SIG-M5 treated with dmso at 0.1 percent for 504 hours (cell line): ENCODE measurements at regions not wholly inside any gene's neighbourhood (a gene's known extent, or its start where the extent isn't known, plus 50 kb on each side); places are given as distances from the start of the nearest gene placed in this dataset.

Experiments
- DNase-seq: peaks from one replicate; lab custom pipeline; 2025; ENCODE audit not compliant: unreplicated experiment; lab: John Stamatoyannopoulos, UW

DNA sequence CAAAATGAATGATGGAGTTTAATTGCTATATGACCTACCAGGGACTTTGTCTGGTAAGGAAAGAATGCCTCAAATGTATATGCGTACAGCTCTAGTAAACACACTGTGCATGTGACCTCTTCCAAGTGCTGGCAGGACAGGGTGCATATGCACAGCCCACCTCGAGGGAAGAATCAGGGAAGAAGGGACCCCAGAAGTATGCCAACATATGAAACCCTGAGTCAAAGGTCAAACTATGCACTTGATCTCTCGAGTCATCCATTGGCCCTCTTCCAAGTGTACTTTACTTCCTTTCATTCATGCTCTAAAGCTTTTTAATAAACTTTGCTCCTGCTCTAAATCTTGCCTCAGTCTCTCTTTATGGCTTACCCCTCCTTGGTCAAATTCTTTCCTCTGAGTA, 804.6 kb upstream of the COX7C start:
- DNase-seq, result no peak

DNA sequence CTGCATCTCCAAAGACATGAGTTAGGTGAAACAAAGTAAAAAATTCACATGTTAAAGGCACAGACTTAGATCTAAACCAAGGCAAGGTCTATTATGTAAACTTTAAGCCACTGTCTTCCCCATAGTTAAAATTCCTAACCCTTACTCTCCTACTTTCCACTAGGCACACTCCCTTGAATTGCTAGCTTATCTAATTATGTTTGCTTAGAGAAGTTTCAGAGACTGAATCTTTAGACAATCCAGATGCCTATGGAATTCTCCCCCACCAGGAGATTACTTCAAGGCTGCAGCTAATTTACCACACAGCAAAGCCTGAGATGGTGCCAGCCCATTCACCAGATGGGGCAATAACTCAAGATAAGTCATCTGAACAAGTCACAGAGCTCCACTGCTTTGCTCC, 803.1 kb upstream of the COX7C start:
- no peak for DNase-seq

DNA sequence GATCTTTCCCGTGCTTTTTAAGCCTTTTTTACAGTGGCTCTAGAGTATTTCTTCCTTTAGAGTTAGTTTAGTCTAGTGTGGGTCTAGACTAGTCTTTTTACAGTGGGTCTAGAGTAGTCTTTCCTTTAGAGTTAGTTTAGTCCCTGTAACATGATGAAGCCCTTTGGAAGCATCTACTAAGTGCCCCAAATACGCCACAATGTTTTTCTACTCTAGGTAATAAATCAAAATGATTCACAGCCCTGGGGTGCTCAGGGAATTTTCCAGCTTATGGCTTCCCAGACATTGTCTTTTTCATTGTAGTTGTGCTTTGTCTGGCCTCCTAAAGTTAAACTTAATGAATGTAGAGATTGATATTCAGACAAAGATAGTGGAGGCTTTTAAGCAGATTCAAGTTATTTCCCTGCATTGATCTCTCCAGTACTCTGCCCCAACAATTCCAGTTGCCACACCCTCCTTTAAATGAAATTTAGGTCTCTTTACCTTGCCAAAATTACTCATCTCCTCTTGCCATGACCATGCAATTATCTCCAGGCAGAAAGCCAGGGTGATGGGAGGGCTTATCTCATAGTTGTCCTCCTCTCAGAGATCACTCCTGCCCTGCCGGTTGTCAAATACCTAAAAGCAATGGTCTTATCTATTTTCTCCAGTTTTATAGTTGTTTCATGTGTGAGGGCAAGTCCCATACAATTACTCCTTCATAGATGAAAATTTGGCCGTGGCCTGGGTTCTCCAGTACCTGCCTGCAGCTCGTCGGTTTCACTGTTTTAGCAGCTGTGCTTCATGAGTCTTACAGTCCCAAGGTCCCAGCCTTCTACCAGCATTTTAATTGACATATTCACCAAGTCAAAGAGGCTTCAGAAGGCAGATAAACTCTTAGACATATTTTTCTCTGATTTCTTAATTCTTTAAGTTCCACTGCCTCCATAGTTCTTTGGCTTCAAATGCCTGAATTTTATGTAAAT, 794.0 kb upstream of the COX7C start:
- DNase-seq, result no peak

DNA sequence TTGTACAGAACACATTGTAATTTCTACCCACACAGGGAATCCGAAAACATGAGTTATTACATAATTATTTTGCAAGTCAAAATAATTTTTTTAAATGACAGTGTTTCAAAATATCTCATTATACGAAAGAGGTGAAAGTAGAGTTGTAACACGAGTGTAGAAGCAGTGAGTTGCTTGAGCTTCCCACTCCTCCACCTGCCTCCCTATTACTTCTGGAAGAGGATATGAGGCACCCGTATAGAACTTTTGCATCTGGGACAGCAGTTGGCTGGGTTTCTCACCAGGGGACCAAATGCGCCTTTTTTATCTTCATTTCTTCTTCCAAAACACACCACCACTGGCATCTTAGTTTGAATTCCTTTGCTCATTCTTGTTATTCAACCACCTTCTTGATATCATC, 779.0 kb upstream of the COX7C start:
- DNase-seq, result no peak

DNA sequence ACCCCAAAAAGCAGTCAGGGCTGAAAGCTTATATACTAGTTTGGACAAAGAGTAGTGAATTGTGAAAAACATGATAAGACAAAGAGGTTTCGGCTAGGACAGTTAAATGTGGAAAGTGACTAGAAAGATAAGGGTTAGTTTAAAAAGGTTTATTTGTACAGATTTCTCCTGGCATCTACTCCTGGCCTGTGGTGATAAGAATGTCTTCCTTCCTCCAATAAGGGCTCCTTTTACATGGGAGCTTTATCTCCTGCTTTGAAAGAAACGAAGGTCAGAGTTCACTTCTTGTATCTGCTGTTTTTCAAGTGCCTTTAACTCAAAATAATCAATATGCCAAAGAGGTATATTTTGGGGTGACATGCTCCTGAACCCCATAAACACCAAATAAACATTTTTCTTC, 776.1 kb upstream of the COX7C start:
- DNase-seq, result no peak

DNA sequence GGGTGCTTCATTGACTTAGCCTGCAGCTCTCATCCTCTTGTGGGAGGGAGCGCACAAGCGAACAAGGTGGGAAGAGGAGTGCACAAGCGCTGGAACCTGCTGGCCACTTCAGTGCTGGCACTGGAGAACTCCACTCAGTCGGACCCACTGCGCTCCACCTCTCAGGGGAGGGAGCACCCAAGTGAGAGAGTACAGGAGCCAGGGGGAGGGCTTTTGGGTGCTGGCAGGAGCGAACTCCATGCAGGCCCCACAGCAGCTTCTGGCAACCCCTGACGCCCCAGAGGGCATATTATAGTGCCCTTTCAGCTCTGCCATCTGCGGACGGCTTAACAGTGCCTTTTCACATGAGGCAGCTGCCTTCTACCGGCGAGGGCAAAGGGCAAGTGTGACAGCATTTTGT, 774.2 kb upstream of the COX7C start:
- DNase-seq, result no peak

DNA sequence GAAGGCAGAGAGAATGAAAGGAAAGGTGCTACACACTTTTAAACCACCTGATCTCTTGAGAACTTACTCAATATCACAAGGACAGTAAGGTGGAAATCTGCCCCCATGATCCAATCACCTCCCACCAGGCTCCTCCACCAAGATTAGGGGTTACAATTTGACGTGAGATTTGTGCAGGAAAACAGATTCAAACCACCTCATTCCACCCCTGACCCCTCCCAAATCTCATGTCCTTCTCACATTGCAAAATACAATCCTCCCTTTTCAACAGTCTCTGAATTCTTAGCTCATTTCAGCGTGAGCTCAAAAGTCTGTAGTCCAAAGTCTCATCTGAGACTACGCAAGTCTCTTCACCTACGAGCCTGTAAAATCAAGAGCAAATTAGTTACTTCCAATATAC, 768.3 kb upstream of the COX7C start:
- DNase-seq, result no peak

DNA sequence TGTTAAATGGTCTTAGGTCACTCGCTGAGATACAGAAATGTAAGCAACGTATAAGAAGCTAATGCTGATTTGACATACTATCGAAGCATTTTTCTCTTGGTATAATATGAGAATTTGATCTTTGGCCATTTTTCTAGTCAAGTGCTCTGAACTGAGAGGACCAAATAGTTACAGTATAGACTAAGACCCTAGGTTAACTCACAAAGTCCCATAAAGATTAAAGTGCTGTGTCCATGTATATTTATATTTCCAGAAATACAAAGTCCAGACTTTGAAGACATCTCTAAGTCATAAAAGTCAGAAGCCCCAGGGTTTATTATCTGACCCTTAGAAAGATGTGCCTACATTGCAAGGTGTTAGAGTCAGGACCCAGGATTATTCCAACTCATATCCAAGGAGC, 752.4 kb upstream of the COX7C start:
- DNase-seq, result no peak

DNA sequence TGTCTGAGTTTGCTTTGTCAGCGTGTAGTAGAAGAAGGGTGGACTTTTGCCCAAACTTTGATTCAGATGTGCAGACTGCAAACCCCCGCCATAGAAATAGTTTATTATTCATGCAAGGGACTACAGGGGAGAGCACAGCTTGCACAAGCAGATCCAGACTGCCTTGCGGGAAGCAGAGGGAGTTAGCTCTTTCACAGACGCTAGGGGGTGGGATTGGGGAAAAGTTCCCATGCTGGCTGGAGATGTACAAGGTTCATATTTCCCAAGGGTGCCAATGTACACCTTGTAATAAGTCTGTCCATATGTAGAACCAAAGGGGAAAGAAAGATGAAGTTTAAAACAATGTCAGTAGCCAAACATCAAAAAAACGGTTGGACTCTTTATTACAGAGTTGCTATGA, 749.7 kb upstream of the COX7C start:
- no peak for DNase-seq

DNA sequence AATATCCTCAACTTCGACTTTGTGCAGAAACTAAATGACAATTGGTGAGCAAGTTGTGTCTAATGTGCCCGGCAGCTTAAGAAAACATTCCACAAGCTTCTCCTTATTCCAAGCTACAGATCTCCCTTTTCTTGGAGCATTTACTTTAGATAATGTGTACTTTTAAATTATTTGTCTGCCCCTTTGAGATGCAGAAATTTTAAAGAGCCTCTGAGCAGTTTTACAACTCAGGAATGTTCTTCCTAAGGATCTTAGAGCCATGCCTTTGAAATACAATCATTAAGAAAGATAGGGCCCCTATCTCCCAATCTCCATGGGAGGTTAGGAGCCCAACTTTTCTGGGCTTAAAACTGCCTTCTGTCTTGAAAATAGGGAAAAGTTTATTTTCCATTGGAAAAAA, 723.7 kb upstream of the COX7C start:
- DNase-seq, result no peak

DNA sequence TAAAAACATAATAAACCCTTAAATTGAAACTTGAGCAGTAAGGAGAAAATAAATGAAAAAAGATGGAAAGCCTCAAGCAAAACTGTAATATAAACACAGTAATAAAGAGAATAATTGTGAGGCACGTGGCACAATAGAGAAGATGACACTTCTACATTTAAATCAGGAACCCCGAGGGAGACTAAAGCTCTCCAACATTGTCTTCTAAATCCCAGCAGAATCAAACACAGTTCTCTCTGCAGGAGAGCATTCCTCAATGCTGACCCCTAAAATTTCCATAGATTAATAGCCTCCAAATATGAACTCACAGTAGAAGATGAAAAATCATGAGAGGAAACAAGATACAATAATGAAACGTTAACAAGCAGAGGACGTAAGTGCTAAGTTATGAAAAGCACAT, 721.2 kb upstream of the COX7C start:
- no peak for DNase-seq

DNA sequence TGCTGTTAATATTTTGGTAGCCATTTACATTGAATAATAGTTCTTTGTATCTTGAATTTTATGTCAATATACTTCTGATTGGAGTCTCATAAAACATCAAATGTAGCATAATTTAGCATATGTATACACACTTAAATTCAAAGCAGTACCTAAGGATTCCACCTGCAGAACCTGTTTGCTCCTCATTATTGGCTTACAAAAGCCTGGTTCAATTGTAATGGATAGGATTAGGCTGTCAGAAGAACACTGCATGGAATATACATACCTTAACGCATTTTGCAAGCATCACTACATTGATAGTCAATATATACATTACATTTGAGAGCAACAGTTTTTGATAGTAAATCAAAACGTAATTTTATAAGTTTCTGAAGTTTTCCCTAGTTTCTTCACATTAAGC, 711.3 kb upstream of the COX7C start:
- DNase-seq, result no peak

DNA sequence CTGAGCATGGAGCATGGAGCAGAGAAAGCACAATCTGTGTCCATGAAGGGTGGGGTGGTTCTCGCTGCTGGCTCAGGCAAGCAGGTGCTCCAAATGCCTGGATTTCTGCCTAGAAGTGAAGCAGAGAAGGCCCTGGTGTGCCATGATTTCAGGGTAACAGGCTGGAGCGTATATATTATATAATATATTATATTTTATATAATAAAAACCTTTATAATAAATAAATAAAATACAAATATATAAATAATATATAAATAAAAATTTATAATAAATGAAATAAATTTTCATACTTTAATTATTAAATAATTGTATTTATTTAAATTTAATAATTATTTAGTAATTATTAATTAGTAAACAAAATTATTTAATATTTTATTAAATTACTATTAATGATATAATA, 707.4 kb upstream of the COX7C start:
- DNase-seq, result no peak

DNA sequence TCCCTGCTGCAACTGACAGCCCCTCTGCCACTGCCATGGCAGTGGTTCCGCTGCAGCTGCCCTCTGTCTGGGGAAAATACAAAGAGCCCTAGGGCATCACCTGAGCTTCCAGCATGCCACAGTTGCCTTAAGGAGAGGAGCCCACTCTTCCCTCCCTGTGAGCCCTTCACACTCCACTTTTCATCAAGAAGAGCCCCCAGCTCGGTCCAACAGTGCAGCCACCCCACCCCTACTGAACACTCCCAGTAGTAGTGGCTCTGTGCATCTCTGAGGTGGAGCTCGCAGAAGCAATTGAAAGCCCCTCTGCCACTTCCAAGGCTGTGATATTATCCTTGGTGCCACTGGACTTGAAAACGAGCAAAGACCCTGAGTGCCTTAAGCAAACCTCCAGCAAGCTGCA, 696.8 kb upstream of the COX7C start:
- no peak for DNase-seq

DNA sequence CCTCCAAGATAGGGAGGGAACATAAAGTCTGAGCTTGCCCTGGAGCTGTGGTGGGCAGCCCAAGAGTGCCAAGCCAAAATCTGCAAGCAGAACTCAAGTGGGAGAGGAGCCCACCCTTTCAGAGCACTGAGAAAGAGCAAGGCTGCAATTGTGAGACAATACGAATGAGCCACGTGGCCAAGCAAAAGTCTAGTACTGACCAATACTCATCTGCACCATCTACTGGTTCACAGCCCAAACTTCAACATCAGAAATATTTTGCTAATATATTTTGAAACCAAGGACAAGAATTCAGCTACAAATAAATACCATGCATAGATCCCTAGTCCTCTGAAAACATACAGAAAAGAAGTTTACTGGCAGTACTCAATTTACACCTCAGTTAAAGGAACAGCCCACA, 696.2 kb upstream of the COX7C start:
- no peak for DNase-seq

DNA sequence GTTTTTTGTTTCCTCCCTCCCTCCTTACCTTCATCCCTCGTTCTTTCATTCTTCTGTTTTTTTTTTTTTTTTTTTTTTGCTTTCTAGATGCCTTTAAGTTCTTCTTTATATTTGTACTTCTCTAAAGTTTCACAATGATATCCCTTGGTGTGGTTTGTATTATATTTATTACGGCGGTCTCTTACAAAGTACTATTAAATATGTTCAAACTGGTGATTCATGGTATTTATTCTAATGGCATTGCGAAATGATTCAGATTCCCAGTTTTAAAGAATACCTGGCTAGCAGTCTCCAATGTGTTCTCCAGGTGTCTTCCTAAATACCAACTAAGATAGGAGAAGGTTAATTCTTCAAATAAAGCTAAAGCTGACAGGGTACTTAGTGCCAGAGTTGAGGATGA, 690.1 kb upstream of the COX7C start:
- DNase-seq, result no peak

DNA sequence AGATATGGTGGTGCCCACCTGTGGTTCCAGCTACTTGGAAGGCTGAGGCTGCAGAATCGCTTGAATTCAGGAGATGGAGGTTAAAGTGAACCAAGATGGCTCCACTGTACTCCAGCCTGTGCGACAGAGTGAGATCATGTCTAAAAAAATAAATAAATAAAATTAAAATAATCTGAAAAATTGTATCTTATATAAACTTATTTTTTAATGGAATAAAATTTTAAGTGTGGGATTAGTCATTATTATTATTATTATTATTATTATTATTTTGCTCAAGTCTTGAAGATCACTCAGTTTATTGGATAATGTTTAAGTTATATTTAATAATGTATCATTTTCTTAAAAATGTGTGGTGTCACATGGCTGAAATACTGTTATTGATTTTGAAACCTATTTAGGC, 688.0 kb upstream of the COX7C start:
- no peak for DNase-seq

DNA sequence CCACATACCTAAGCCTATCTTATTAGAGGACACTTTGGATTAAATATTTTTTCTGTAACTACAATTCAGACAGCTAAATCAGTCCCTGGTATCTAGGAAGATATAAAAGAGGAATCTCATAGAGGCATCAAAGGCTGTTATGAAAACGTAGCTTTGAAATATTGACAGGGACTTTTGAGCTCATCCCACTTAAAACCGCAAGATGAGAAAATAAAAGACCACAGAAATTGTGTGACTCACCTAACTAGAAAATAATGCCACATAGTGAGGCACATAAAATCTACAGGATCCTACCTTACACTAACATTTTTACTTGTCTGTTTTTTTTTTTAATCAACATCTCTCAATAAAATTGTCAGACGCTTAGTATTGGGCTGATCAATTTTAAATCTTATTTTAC, 686.5 kb upstream of the COX7C start:
- DNase-seq, result no peak

DNA sequence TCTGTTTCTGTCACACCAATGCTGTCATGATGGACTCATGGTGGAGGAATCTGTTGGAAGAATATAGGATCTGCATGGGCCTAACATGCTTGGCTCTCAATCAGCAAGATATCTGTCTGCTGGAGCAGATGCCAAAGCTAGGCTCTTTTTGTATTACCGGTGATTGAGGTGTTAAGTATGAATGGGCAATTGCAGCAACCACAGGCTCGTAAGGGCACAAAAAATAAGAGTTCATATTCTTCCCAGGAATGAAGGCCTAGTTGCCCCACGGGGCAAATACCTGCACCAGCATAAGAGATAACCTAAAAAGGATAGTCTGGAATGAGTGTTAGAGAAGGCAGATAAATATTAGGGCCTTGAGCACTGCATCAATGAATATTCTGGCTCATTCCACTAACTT, 679.5 kb upstream of the COX7C start:
- no peak for DNase-seq

DNA sequence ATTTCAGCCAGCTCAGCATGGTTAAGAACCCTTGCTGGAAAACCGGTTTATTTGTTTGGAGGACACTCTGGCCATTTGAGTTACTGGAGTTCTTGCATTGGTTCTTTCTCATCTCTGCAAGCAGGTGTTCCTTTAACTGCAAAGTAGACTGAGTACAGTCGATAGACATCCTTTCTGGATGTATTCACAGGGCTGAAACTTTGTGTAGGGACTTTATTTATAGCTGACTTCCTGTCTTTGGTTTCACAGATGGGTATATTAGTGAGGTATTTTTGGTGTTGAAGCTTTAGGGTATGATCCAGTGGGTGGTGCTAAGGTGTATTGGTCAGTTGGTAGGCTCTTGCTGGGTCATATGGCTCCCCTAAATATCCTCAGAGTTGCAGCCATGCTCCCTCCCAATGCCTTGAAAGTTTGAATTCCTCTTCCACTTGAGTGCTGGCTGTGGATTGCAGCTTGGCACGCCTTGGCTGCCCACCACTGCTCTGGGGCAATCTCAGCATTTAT, 666.0 kb upstream of the COX7C start:
- DNase-seq, result no peak

DNA sequence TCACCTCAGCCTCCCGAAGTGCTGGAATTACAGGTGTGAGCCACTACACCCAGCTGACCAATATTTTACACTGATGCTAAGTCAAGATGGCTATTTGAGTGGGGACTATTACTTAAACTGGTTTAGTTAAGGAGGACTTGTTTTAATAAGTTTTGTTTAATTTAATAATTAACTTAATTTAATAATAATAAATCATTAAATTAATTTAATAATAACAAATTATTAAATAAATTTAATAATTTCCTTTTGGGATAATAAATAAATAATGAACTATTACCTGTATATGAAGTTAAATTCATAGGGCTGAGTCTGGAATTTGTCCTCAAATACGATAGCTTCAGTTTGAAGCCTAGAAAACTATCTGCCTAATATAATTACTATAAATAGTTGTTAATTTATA, 665.1 kb upstream of the COX7C start:
- DNase-seq, result no peak

DNA sequence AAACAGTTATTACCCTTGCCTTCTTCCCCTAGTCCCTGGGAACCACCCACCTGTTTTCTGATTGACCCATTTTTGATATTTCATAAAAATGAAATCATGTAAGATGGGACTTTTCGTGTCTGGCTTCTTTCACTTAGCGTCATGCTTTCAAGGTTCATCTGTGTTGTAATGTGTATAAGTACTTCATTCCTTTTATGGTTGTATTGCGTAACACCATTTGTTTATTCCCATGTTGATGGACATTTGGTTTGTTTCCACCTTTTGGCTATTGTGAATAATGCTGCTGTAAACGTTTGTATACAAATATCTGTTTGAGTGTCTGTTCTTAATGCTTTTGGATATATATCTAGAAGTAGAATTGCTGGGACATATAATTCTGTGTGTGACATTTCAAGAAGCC, 650.1 kb upstream of the COX7C start:
- no peak for DNase-seq

DNA sequence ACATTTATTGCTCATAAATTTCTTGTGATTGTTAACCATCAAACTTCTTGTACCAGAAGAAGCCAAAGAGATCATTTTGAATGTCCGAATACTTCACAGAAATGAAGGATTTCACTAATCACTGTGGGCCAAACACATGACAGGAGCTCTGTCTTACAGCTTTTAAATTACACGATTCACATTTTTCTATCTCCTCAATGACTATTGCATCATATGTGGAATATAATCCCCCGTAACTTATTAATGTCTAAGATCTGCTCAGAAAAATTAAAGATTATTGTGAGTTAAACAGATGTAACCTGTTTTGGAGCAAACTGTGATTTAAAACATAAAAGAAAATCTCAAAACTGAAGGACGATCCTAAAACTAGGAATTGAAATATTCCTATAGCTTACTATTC, 645.2 kb upstream of the COX7C start:
- DNase-seq, result no peak
